ENCODE measurements at regions not wholly inside any gene's neighbourhood (a gene's known extent, or its start where the extent isn't known, plus 50 kb on each side); places are given as distances from the start of the nearest gene placed in this dataset.
A peak's percentile ranks its signal among the peaks of the same experiment; 100 is the strongest.

- no peaks in the 10 kb centered on the region for H3K36me3 ChIP-seq (ENCODE audit: control insufficient read depth, insufficient read depth, low read length)
- no peak overlapping the region for H3K4me3 ChIP-seq (ENCODE audit: low read depth, low read length)
- no peaks in the 10 kb centered on the region for H3K27me3 ChIP-seq (ENCODE audit: control insufficient read depth, insufficient read depth, low read length)
- DNase-seq (ENCODE audit: low read depth), result no peak
- no peak for TF ChIP-seq CTCF (IDR thresholded peaks at IDR 0.05; ENCODE audit: insufficient read depth, low read length, poor library complexity, severe bottlenecking)
Measured at GRCh38 chr1:58842941-58843340, 59.1 kb upstream of the JUN start.

- Histone ChIP-seq H3K4me3 (ENCODE audit: low read depth, low read length) (no peak overlapping the region), H3K27me3 (ENCODE audit: control insufficient read depth, insufficient read depth, low read length) (no peaks in the 10 kb centered on the region), H3K36me3 (ENCODE audit: control insufficient read depth, insufficient read depth, low read length) (no peaks in the 10 kb centered on the region)
- TF ChIP-seq CTCF (IDR thresholded peaks at IDR 0.05; ENCODE audit: insufficient read depth, low read length, poor library complexity, severe bottlenecking), result no peak
- DNase-seq (ENCODE audit: low read depth), result no peak
Measured at GRCh38 chr1:58844176-58844575, 60.3 kb upstream of the JUN start.

- Histone ChIP-seq H3K27me3 (ENCODE audit: control insufficient read depth, insufficient read depth, low read length) (no peaks in the 10 kb centered on the region), H3K36me3 (ENCODE audit: control insufficient read depth, insufficient read depth, low read length) (no peaks in the 10 kb centered on the region), H3K4me3 (ENCODE audit: low read depth, low read length) (no peak overlapping the region)
- no peak for DNase-seq (ENCODE audit: low read depth)
- no peak for TF ChIP-seq CTCF (IDR thresholded peaks at IDR 0.05; ENCODE audit: insufficient read depth, low read length, poor library complexity, severe bottlenecking)
Measured at GRCh38 chr1:58845942-58846341, 62.1 kb upstream of the JUN start.

GRCh38 chr1:58848818-58849411, 65.1 kb upstream of the JUN start:
- H3K27me3 ChIP-seq (ENCODE audit: control insufficient read depth, insufficient read depth, low read length), result no peaks in the 10 kb centered on the region
- peak; percentile 97 for DNase-seq (ENCODE audit: low read depth)
- no peak overlapping the region for H3K4me3 ChIP-seq (ENCODE audit: low read depth, low read length)
- TF ChIP-seq CTCF (IDR thresholded peaks at IDR 0.05; ENCODE audit: insufficient read depth, low read length, poor library complexity, severe bottlenecking), result no peak
- no peaks in the 10 kb centered on the region for H3K36me3 ChIP-seq (ENCODE audit: control insufficient read depth, insufficient read depth, low read length)

- Histone ChIP-seq H3K4me3 (ENCODE audit: low read depth, low read length) (no peak overlapping the region), H3K36me3 (ENCODE audit: control insufficient read depth, insufficient read depth, low read length) (no peaks in the 10 kb centered on the region), H3K27me3 (ENCODE audit: control insufficient read depth, insufficient read depth, low read length) (no peaks in the 10 kb centered on the region)
- DNase-seq (ENCODE audit: low read depth), result no peak
- no peak for TF ChIP-seq CTCF (IDR thresholded peaks at IDR 0.05; ENCODE audit: insufficient read depth, low read length, poor library complexity, severe bottlenecking)
Measured at GRCh38 chr1:58849551-58849950, 65.7 kb upstream of the JUN start.

GRCh38 chr1:58850636-58851035, 66.8 kb upstream of the JUN start:
- DNase-seq (ENCODE audit: low read depth), result no peak
- no peak for TF ChIP-seq CTCF (IDR thresholded peaks at IDR 0.05; ENCODE audit: insufficient read depth, low read length, poor library complexity, severe bottlenecking)
- Histone ChIP-seq H3K4me3 (ENCODE audit: low read depth, low read length) (no peak overlapping the region), H3K27me3 (ENCODE audit: control insufficient read depth, insufficient read depth, low read length) (no peaks in the 10 kb centered on the region), H3K36me3 (ENCODE audit: control insufficient read depth, insufficient read depth, low read length) (no peaks in the 10 kb centered on the region)

All from kidney epithelial cell (primary cell).